WTC11 (cell line): ENCODE measurements at regions not wholly inside any gene's neighbourhood (a gene's known extent, or its start where the extent isn't known, plus 50 kb on each side); places are given as distances from the start of the nearest gene placed in this dataset.

ENCODE experiments used
- CTCF ChIP-seq: fragments of 200-600 bp; IDR thresholded peaks from 2 replicates; pipeline ENCODE4 v1.8.0; 2022; ENCODE audit warnings: antibody characterized with exemption
- GABPB1 ChIP-seq: sonication (generic); formaldehyde crosslinking; IDR thresholded peaks from 2 replicates; pipeline ENCODE4 v1.8.1; 2023; ENCODE audit warnings: mild to moderate bottlenecking, missing genetic modification reagents
- MAX ChIP-seq: sonication (generic); formaldehyde crosslinking; IDR thresholded peaks from 2 replicates; pipeline ENCODE4 v1.8.0; 2022; ENCODE audit warnings: mild to moderate bottlenecking, missing genetic modification reagents

- TF ChIP-seq CTCF (no peak), MAX (CRISPR knock-in tag) (no peak), GABPB1 (CRISPR knock-in tag) (no peak)
Observed at GRCh38 chr5:66540078-66540477, 56.1 kb upstream of the MAST4 start.
